Bronchial epithelial cell (primary cell): ENCODE measurements at regions not wholly inside any gene's neighbourhood (a gene's known extent, or its start where the extent isn't known, plus 50 kb on each side); places are given as distances from the start of the nearest gene placed in this dataset.
A peak's percentile ranks its signal among the peaks of the same experiment; 100 is the strongest.
"Not testable (repeated sequence)": the region's sequence is repeated elsewhere in the genome, so short reads cannot be mapped to it uniquely, and the experiment has no call there.

ENCODE experiments used
- DNase-seq: peaks from one replicate; pipeline ENCODE4 v3.0.0-alpha.2; 2010; ENCODE audit warnings: low read depth
- FAIRE-seq: peaks from 2 replicates; lab custom pipeline; 2011; peaks lifted over from hg19 to GRCh38; lab: Jason Lieb, UNC
- H3K27me3 ChIP-seq: 2 replicates; pipeline ENCODE4 v1.5.1; 2011; ENCODE audit warnings: low read length; ENCODE audit not compliant: control insufficient read depth, insufficient read depth
- H3K36me3 ChIP-seq: 2 replicates; pipeline ENCODE4 v1.5.1; 2011; ENCODE audit warnings: low read length; ENCODE audit not compliant: control insufficient read depth, insufficient read depth
- H3K4me3 ChIP-seq: 2 replicates; pipeline ENCODE4 v1.5.1; 2011; ENCODE audit warnings: mild to moderate bottlenecking, low read depth, low read length, control low read depth
- CTCF ChIP-seq: IDR thresholded peaks from 2 replicates; pipeline ENCODE4 v1.5.1; 2011; ENCODE audit warnings: mild to moderate bottlenecking, moderate library complexity, low read length, control low read depth, inconsistent platforms; ENCODE audit not compliant: insufficient read depth, severe bottlenecking

- TF ChIP-seq CTCF, result no peak
- DNase-seq, result no peak
- H3K4me3 ChIP-seq, result no peak overlapping the region
- no peak for FAIRE-seq
- H3K27me3 ChIP-seq, result no peaks in the 10 kb centered on the region
- no peaks in the 10 kb centered on the region for H3K36me3 ChIP-seq
Observed at GRCh38 chr1:119260506-119260905, 108.1 kb upstream of the HAO2 start.

DNA sequence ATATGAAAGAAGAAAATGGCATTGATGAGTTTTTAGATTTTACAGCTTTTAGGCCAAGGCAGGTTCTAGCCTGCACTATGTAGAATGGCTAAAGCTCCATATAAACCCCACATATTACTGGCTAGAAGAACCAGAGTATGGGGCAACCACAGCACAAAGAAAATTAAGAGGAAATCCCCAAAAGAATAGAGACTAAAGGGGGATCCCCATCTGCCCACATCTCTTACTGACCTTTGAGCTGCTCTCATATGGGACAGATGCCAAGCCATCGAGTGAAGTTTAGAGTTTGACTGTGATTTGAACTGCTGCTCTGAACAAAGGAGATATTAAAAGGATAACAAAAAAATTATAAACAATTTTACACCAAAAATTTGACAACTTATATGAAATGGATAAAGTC, 102.2 kb upstream of the HAO2 start:
- no peak for TF ChIP-seq CTCF
- no peaks in the 10 kb centered on the region for H3K36me3 ChIP-seq
- DNase-seq (no peak), FAIRE-seq (no peak)
- H3K27me3 ChIP-seq, result no peaks in the 10 kb centered on the region
- no peak overlapping the region for H3K4me3 ChIP-seq

DNA sequence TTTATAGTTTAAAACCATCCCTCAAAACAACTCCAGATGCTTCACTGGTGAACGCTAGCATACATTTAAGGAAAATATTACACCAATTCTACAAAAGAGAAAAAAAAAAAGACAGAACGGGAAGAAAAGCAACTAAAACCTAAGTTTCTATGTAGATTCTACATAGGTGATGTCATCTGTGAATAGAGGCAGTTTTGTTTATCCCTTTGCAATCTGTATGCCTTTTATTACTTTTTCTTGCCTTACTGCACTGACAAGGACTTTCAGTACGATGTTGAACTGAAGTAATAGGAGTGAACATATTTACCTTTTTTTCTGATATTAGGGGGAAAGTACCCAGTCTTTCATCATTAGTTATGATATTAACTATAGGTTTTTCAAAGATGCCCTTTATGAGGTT, 101.7 kb upstream of the HAO2 start:
- no peak for FAIRE-seq
- H3K4me3 ChIP-seq, result no peak overlapping the region
- no peak for TF ChIP-seq CTCF
- no peaks in the 10 kb centered on the region for H3K36me3 ChIP-seq
- H3K27me3 ChIP-seq, result no peaks in the 10 kb centered on the region
- DNase-seq, result no peak

- not testable (repeated sequence) for H3K36me3 ChIP-seq, H3K4me3 ChIP-seq, FAIRE-seq, H3K27me3 ChIP-seq, DNase-seq
Observed at GRCh38 chr1:119267288-119267687, 101.3 kb upstream of the HAO2 start.

- Histone ChIP-seq H3K4me3 (no peak overlapping the region), H3K27me3 (no peaks in the 10 kb centered on the region), H3K36me3 (no peaks in the 10 kb centered on the region)
- no peak for DNase-seq
- TF ChIP-seq CTCF, result no peak
- no peak for FAIRE-seq
Observed at GRCh38 chr1:119268879-119269278, 99.7 kb upstream of the HAO2 start.

DNA sequence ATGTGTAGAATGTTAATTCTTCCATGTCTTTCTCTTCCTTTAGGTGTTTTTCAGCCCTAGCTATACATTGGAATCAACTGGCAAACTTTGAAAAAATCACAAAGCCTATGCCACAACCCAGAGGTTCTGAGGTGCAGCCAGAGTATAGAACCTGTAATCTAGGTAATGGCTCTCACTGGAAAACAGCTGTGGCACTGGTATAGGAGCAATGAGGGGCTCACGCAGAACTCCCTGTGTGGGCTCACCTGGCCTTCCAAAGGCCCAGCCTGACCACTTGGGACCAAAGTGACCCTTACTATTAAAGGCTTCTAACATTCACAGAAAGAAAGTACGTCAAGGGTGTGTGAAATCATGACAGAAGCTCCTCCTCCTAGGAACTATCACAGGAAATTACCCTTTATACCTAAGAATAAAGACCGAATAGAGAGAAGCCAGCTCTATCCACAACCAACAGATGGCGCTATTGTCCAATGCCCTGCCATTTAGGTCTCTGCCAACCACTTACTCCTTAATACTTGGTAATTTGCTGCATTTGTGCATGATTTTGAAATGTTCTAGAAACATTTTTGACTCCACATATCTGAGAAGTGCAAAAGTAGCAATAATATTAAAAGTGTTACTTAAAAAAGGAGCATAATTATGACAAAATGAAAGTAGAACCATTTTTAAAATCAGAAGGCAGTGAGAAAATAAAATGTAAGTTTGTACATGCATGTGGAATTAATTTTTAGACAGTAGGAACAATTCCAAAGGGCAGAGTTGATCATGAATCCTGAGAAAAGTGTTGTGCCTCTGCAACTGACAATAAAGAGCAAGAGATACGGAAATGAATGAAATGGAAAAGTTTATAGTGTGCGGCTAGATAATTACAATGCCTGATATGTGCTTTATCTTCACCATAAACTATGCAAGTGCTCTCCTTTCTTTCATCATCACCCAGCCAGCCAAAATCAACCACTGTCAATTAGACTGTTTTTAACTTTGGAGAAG, 93.1 kb upstream of the HAO2 start:
- H3K36me3 ChIP-seq, result no peaks in the 10 kb centered on the region
- DNase-seq (peak; percentile 66), FAIRE-seq (no peak)
- TF ChIP-seq CTCF, result peak; percentile 88
- H3K27me3 ChIP-seq, result no peaks in the 10 kb centered on the region
- H3K4me3 ChIP-seq, result no peak overlapping the region
